Endothelial cell of umbilical vein (primary cell): ENCODE measurements at regions not wholly inside any gene's neighbourhood (a gene's known extent, or its start where the extent isn't known, plus 50 kb on each side); places are given as distances from the start of the nearest gene placed in this dataset.

Experiments used
- BruUV-seq: library from RNA; stranded (reverse); fragments of 400-500 nt; replicated peaks from 2 replicates; lab custom pipeline; 2021; lab: Mats Ljungman, UMichigan
- CTCF ChIA-PET: fragments of 300-600, 350-600 bp; sonication (Branson Sonifier 250); formaldehyde crosslinking; loops from one replicate; lab custom pipeline; 2021; ENCODE audit warnings: antibody characterized with exemption, inconsistent platforms; lab: Charles Lee
- POLR2A ChIA-PET: fragments of 300-600, 350-600 bp; sonication (Branson Sonifier 250); formaldehyde crosslinking; loops from one replicate; lab custom pipeline; 2021; ENCODE audit warnings: antibody characterized with exemption, inconsistent platforms; lab: Charles Lee
- DNase-seq: peaks from one replicate; pipeline ENCODE4 v3.0.0-alpha.2; 2011; ENCODE audit warnings: low read depth, low spot score
- FAIRE-seq: peaks from 2 replicates; lab custom pipeline; 2011; peaks lifted over from hg19 to GRCh38; lab: Jason Lieb, UNC
- H2AFZ ChIP-seq: 2 replicates; pipeline ENCODE4 v1.6.0; 2012; ENCODE audit warnings: low read depth, low read length, control low read depth, inconsistent platforms
- H3K27ac ChIP-seq: 2 replicates; pipeline ENCODE4 v1.5.1; 2011; ENCODE audit warnings: low read depth, mild to moderate bottlenecking, control low read depth, low read length, moderate library complexity; ENCODE audit not compliant: insufficient read depth
- H3K27me3 ChIP-seq, 2 experiments: 2 replicates each; pipeline versions ENCODE4 v1.6.0 to v1.6.1; 2011; ENCODE audit warnings: low read length in 2 of 2, mixed read lengths in 1 of 2; ENCODE audit not compliant: control insufficient read depth in 2 of 2, insufficient read depth in 2 of 2
- H3K36me3 ChIP-seq, 2 experiments: 2 replicates in 1 of 2; 3 replicates in 1 of 2; pipeline ENCODE4 v1.5.1; 2011; ENCODE audit warnings: low read length in 2 of 2, mild to moderate bottlenecking in 1 of 2, moderate library complexity in 1 of 2; ENCODE audit not compliant: control insufficient read depth in 2 of 2, insufficient read depth in 2 of 2; ENCODE audit errors: extremely low read depth in 1 of 2
- H3K4me1 ChIP-seq: 3 replicates; pipeline ENCODE4 v1.5.1; 2011; ENCODE audit warnings: mild to moderate bottlenecking, low read length; ENCODE audit not compliant: control insufficient read depth, insufficient read depth; ENCODE audit errors: extremely low read depth
- H3K4me2 ChIP-seq: 2 replicates; pipeline ENCODE4 v1.6.1; 2011; ENCODE audit warnings: low read length, control low read depth, mixed read lengths; ENCODE audit not compliant: insufficient read depth
- H3K4me3 ChIP-seq, 3 experiments: fragments of 200-600 bp in 1 of 3; sonication (generic), shearing (Covaris generic) in 1 of 3; replicated peaks in 1 of 3; 2 replicates each; pipeline ENCODE4 v1.5.1; 2011 to 2016; ENCODE audit warnings: control low read depth in 3 of 3, low read length in 3 of 3, mild to moderate bottlenecking in 2 of 3, inconsistent platforms in 1 of 3, low read depth in 1 of 3, moderate library complexity in 1 of 3; ENCODE audit not compliant: insufficient read depth in 1 of 3
- H3K79me2 ChIP-seq: 2 replicates; pipeline ENCODE4 v1.6.0; 2012; ENCODE audit warnings: low read length, inconsistent platforms; ENCODE audit not compliant: control insufficient read depth, insufficient read depth
- H3K9ac ChIP-seq: replicated peaks from 2 replicates; pipeline ENCODE3; 2011; ENCODE audit warnings: low read length, control low read depth; ENCODE audit not compliant: insufficient read depth; ENCODE audit errors: extremely low read depth
- H3K9me1 ChIP-seq: replicated peaks from 3 replicates; pipeline ENCODE4 v1.6.0; 2011; ENCODE audit warnings: mild to moderate bottlenecking, low read length; ENCODE audit not compliant: control insufficient read depth, insufficient read depth; ENCODE audit errors: extremely low read depth
- H3K9me3 ChIP-seq: replicated peaks from 2 replicates; pipeline ENCODE4 v1.5.1; 2012; ENCODE audit warnings: low read length, inconsistent platforms; ENCODE audit not compliant: control insufficient read depth, insufficient read depth
- H4K20me1 ChIP-seq: replicated peaks from 2 replicates; pipeline ENCODE3; 2011; ENCODE audit warnings: mild to moderate bottlenecking, low read length; ENCODE audit not compliant: control insufficient read depth, insufficient read depth; ENCODE audit errors: extremely low read depth
- EZH2 ChIP-seq: IDR thresholded peaks from 2 replicates; pipeline ENCODE4 v1.6.1; 2012; ENCODE audit warnings: borderline replicate concordance, low read depth, mild to moderate bottlenecking, moderate library complexity, low read length, inconsistent platforms; ENCODE audit not compliant: severe bottlenecking
- FOS ChIP-seq: IDR thresholded peaks from 2 replicates; pipeline ENCODE4 v1.6.1; 2011; ENCODE audit warnings: mild to moderate bottlenecking, low read length, moderate library complexity, borderline replicate concordance; ENCODE audit not compliant: insufficient read depth
- GATA2 ChIP-seq: IDR thresholded peaks from 2 replicates; pipeline ENCODE4 v1.7.0; 2011; ENCODE audit warnings: low read depth, mild to moderate bottlenecking, moderate library complexity, mixed read lengths, low read length; ENCODE audit not compliant: insufficient read length, insufficient read depth
- MYC ChIP-seq: IDR thresholded peaks from one replicate; pipeline ENCODE4 v1.6.1; 2011; ENCODE audit warnings: mild to moderate bottlenecking, low read depth, low read length
- POLR2A ChIP-seq: IDR thresholded peaks from 2 replicates; pipeline ENCODE4 v1.6.1; 2012; ENCODE audit warnings: low read depth, mild to moderate bottlenecking, control low read depth, low read length
- POLR2AphosphoS5 ChIP-seq: IDR thresholded peaks from 2 replicates; pipeline ENCODE4 v1.6.1; 2012; ENCODE audit warnings: low read depth, mild to moderate bottlenecking, control low read depth, low read length, moderate library complexity; ENCODE audit not compliant: insufficient read depth
- dilution Hi-C: fragments of 300-500 bp; cut with MboI; formaldehyde crosslinking; loops from one replicate; pipeline ENCODE4 v1.15.0; 2019; ENCODE audit warnings: low sequenced_read_pairs; ENCODE audit not compliant: extremely low pct_ligation_motif_present
- intact Hi-C: fragments of 100-400 bp; cut with micrococcal nuclease; formaldehyde crosslinking; loops from one replicate; pipeline ENCODE4 v1.10.0; 2022
- TF ChIP-seq, protein P1 (sequence below): IDR thresholded peaks from 2 replicates; pipeline ENCODE4 v1.6.1; 2011; ENCODE audit not compliant: insufficient read depth, insufficient read length
- TF ChIP-seq, protein P2 (sequence below), 2 donors: IDR thresholded peaks; 1 replicate in 1 of 2; 2 replicates in 1 of 2; pipeline ENCODE4 v1.5.1; 2011; ENCODE audit warnings: low read length in 2 of 2, mild to moderate bottlenecking in 2 of 2, moderate library complexity in 2 of 2, control low read depth in 1 of 2, inconsistent platforms in 1 of 2, low read depth in 1 of 2; ENCODE audit not compliant: insufficient read depth in 1 of 2; ENCODE audit errors: extremely low read depth in 1 of 2

DNA sequence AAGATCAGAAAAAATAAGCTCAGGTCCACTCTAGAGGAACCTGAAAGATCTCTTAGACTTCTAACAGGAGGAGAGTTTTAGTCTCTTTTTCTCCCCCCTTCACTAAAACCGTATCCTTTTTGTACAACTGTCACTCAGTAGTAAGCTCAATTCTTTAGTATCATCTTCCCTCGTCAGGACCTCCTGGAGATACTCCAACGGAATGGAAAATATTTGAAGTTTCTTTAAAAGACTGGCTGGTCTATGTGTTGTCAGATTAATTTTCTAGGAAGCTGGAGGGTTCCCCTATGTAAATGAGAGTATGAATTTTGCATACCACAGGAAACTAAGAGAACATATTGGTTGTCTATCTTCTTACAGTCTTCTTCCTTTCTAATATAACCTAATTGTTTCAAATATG is 747.7 kb upstream of the CBLB start:
- H3K4me2 ChIP-seq: no peak overlapping the region
- dilution Hi-C loops: no loop called here
- FAIRE-seq (no peak), DNase-seq (no peak)
- H3K79me2 ChIP-seq: no peaks in the 10 kb centered on the region
- H3K4me3 ChIP-seq: no peak overlapping the region
- peaks cover 1% of the 10 kb centered on the region for H3K9me3 ChIP-seq
- H3K4me1 ChIP-seq: peaks cover 2% of the 10 kb centered on the region
- no peak for TF ChIP-seq POLR2A
- TF ChIP-seq EZH2: no peak
- no peak for TF ChIP-seq FOS
- TF ChIP-seq GATA2: no peak
- TF ChIP-seq, protein P1, sequence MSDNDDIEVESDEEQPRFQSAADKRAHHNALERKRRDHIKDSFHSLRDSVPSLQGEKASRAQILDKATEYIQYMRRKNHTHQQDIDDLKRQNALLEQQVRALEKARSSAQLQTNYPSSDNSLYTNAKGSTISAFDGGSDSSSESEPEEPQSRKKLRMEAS: no peak
- TF ChIP-seq MYC: no peak
- TF ChIP-seq, protein P2, sequence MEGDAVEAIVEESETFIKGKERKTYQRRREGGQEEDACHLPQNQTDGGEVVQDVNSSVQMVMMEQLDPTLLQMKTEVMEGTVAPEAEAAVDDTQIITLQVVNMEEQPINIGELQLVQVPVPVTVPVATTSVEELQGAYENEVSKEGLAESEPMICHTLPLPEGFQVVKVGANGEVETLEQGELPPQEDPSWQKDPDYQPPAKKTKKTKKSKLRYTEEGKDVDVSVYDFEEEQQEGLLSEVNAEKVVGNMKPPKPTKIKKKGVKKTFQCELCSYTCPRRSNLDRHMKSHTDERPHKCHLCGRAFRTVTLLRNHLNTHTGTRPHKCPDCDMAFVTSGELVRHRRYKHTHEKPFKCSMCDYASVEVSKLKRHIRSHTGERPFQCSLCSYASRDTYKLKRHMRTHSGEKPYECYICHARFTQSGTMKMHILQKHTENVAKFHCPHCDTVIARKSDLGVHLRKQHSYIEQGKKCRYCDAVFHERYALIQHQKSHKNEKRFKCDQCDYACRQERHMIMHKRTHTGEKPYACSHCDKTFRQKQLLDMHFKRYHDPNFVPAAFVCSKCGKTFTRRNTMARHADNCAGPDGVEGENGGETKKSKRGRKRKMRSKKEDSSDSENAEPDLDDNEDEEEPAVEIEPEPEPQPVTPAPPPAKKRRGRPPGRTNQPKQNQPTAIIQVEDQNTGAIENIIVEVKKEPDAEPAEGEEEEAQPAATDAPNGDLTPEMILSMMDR (IDR thresholded peaks at IDR 0.05; ENCODE audit: extremely low read depth in 1 of 2, insufficient read depth in 1 of 2, low read depth in 1 of 2, low read length in 2 of 2): no peak
- TF ChIP-seq POLR2AphosphoS5: no peak
- no peaks in the 10 kb centered on the region for H3K27me3 ChIP-seq
- intact Hi-C loops: no loop called here
- ChIA-PET CTCF (interaction anchor here (1.6 to 2.2 kb wide), 2 partner anchors 246 to 448 kb away, joined by 5 to 10 read pairs; no protein-coding TSS in a partner anchor), POLR2A (no interaction called here)
- H2AFZ ChIP-seq: no peak overlapping the region
- H3K9me1 ChIP-seq: no peaks in the 10 kb centered on the region
- no peak overlapping the region for H3K9ac ChIP-seq
- no TSS peak for BruUV-seq
- H3K36me3 ChIP-seq: no peaks in the 10 kb centered on the region
- no peaks in the 10 kb centered on the region for H4K20me1 ChIP-seq
- no peak overlapping the region for H3K27ac ChIP-seq
